GM12872 (cell line): ENCODE measurements at regions not wholly inside any gene's neighbourhood (a gene's known extent, or its start where the extent isn't known, plus 50 kb on each side); places are given as distances from the start of the nearest gene placed in this dataset.

Source experiments
- TF ChIP-seq, protein P1 (sequence below): IDR thresholded peaks from 3 replicates; pipeline ENCODE4 v1.5.1; 2011; ENCODE audit warnings: low read depth, mild to moderate bottlenecking, low read length, moderate library complexity; ENCODE audit not compliant: insufficient read depth

DNA sequence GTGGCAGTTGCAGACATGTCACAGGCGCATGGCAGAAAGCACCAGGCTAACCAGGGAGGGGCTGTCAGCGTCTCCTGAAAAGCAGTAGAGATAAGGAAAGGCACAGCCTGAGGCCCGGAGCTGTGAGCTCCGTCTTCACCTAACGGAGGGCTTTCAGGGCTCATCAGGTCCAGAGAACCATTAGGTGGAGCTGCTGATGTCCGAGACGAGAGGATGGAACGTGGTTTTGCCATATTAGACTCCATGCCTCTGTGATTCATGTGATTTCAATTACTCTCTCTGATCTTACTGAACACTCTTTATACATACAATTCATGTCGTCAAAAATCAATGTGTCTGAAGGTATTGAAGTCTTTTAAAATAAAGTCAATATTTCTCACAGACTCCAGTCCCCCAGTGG is 120.3 kb upstream of the RAB6C start:
- TF ChIP-seq, protein P1, sequence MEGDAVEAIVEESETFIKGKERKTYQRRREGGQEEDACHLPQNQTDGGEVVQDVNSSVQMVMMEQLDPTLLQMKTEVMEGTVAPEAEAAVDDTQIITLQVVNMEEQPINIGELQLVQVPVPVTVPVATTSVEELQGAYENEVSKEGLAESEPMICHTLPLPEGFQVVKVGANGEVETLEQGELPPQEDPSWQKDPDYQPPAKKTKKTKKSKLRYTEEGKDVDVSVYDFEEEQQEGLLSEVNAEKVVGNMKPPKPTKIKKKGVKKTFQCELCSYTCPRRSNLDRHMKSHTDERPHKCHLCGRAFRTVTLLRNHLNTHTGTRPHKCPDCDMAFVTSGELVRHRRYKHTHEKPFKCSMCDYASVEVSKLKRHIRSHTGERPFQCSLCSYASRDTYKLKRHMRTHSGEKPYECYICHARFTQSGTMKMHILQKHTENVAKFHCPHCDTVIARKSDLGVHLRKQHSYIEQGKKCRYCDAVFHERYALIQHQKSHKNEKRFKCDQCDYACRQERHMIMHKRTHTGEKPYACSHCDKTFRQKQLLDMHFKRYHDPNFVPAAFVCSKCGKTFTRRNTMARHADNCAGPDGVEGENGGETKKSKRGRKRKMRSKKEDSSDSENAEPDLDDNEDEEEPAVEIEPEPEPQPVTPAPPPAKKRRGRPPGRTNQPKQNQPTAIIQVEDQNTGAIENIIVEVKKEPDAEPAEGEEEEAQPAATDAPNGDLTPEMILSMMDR: no peak

DNA sequence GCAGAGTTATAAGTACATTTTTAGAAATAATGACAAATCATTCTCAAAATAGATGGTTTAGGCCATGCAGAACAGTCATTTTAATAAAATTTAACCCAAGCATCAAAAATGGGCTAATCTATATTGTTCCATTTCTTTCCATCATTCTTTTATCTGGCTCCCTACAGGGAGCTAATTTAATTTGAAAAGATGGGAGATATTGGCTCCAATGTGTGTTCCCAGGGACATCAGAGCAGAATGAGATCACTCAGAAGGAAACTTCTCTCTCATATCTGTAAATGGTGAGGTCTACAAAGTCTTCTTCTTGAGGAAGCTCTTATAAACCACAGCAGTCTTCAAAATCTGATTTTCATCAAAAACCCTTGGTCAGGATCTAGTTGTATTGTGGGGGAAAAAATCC is 119.4 kb upstream of the RAB6C start:
- TF ChIP-seq, protein P1: no peak

DNA sequence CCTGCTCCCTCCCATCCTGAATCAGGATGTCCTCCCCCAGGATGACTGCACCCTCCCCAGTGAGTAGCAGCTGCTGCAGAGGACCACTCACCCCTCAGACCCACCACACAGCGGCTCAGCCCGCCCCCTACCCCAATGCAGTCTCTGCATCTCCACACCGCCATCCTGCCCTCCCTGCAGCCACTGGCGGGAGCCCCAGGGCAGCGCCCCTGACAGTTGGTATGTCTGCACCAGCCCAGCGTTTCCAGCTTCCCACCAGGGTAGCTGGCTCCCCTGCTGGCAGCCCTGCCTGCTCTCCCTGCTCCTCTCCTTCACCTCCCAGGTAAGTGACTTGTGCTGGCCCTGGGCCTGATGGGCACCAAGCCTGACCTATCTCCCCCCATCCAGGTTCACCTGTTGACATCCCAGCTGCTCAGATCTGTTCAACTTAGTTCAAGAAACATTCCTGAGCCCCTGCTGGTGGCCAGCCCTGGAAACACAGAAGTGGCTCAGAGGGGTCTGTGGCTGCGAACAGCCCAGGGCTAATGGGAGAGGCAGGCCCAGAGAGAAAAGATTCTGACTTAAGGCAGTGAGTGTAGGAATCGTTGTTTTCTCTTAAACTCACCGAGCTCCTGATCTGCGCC is 117.7 kb upstream of the RAB6C start:
- TF ChIP-seq, protein P1: no peak

DNA sequence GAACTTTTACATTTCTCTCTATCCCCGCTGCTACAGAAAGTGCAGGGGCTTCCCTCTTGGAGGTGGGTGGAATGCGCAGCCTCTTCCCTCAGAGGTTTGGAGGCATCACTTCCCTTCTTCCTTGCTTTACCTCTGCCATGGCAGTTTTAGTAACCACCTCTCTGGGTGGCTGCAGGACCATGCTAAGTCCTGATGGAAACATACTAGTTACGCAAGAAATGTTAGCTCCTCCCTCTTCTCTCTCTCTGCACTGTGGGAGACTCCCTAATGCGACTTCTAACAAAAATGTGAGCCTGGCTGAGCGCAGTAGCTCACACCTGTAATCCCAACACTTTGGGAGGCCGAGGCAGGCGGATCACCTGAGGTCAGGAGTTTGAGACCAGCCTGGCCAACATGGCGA is 116.8 kb upstream of the RAB6C start:
- TF ChIP-seq, protein P1: no peak

DNA sequence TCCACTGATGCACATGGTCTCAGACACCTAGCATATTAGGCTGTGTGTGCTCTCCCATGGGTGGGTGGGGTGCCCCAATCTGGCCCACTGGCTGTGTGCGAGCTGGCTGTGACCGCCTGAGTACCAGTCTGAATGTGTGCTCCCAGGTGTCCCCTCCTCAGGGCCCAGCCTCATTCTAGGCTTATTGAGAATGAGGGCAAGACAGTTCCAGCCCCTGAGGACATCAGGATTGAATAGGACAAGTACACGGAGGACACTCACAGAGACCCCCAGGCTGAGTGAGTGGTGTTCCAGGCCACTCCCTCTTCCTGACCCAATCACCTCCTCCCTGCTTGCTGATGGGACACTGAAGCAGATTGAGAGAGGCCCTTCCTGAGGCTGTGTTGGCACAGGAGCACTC is 116.1 kb upstream of the RAB6C start:
- TF ChIP-seq, protein P1: no peak

DNA sequence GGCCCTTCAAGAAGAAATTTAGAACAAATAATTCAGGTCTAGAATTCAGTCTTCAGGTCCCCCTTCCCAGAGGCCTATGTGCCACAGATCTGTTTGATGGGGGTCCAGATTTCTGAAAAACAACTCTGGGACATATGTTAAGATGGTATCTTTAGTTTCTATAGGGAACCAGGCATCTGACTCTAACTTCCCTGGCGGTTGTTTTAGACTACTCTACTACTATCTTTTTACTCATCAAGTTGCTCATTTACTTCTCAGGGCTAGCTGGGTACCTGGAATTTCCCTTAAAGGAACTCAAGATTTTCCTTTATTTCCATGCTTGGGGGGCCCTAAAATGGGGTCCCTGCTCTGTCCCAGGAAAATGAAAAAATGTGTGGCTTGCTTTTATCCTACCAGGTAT is 114.7 kb upstream of the RAB6C start:
- TF ChIP-seq, protein P1: no peak

DNA sequence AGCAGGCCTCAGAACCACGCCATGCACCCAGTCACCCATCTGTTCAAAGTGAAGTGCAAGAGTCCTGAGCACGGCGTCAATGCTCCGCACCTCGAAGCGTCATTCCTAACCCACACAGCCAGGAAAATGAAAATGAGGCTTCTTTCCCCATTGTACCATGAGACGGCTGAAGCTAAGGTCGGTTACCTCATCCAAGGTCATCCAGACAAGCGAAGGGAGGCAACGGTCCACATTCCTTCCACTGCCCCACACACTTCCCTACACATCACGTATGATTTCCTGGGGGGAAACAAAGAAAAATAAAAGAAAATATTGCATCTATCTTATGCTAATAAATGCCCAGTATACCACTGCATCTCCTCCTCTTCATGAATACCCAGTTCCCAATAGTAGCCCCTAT is 113.5 kb upstream of the RAB6C start:
- TF ChIP-seq, protein P1: no peak
